Keratinocyte (primary cell): ENCODE measurements at regions not wholly inside any gene's neighbourhood (a gene's known extent, or its start where the extent isn't known, plus 50 kb on each side); places are given as distances from the start of the nearest gene placed in this dataset.

Source experiments
- EZH2 ChIP-seq: IDR thresholded peaks from one replicate; pipeline ENCODE4 v1.6.1; 2012; ENCODE audit warnings: inconsistent platforms, mild to moderate bottlenecking, low read length, moderate library complexity
- TF ChIP-seq, protein P1 (sequence below), 3 experiments: IDR thresholded peaks in 1 of 3; conservative IDR thresholded peaks in 1 of 3; optimal IDR thresholded peaks in 1 of 3; 2 replicates in 2 of 3; 3 replicates in 1 of 3; pipeline versions ENCODE3 to v1.5.1; 2011; ENCODE audit warnings: low read length in 3 of 3, mild to moderate bottlenecking in 3 of 3, moderate library complexity in 2 of 3, control low read depth in 1 of 3, inconsistent platforms in 1 of 3; ENCODE audit not compliant: insufficient read depth in 2 of 3; ENCODE audit errors: extremely low read depth in 1 of 3

DNA sequence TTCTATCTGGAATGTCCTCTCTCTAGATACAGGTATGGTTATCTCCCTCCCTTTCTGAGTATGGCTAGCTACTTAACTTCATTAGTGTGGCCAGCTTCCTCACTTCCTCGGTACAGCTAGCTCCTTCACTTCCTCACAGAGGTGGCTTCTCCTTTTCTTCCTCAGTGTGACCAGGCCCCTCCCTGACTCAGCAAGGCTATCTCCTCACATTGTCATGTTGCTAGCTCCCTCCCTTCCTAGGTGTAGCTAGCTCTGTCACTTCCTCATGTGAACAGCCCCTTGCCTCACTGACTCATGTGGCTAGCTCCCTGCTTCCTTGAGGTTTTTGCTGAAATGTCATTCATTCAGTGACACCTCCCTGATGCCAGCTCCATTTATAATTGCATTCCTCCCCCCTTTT is 67.3 kb upstream of the DDIT4L start:
- TF ChIP-seq, protein P1, sequence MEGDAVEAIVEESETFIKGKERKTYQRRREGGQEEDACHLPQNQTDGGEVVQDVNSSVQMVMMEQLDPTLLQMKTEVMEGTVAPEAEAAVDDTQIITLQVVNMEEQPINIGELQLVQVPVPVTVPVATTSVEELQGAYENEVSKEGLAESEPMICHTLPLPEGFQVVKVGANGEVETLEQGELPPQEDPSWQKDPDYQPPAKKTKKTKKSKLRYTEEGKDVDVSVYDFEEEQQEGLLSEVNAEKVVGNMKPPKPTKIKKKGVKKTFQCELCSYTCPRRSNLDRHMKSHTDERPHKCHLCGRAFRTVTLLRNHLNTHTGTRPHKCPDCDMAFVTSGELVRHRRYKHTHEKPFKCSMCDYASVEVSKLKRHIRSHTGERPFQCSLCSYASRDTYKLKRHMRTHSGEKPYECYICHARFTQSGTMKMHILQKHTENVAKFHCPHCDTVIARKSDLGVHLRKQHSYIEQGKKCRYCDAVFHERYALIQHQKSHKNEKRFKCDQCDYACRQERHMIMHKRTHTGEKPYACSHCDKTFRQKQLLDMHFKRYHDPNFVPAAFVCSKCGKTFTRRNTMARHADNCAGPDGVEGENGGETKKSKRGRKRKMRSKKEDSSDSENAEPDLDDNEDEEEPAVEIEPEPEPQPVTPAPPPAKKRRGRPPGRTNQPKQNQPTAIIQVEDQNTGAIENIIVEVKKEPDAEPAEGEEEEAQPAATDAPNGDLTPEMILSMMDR (optimal IDR thresholded peaks at IDR 0.05 in 1 of 3, IDR thresholded peaks at IDR 0.05 in 1 of 3, conservative IDR thresholded peaks at IDR 0.05 in 1 of 3; ENCODE audit: extremely low read depth in 1 of 3, insufficient read depth in 2 of 3, low read length in 3 of 3) = no peak
- TF ChIP-seq EZH2 = no peak
